ENCODE measurements at regions not wholly inside any gene's neighbourhood (a gene's known extent, or its start where the extent isn't known, plus 50 kb on each side); places are given as distances from the start of the nearest gene placed in this dataset.

DNA sequence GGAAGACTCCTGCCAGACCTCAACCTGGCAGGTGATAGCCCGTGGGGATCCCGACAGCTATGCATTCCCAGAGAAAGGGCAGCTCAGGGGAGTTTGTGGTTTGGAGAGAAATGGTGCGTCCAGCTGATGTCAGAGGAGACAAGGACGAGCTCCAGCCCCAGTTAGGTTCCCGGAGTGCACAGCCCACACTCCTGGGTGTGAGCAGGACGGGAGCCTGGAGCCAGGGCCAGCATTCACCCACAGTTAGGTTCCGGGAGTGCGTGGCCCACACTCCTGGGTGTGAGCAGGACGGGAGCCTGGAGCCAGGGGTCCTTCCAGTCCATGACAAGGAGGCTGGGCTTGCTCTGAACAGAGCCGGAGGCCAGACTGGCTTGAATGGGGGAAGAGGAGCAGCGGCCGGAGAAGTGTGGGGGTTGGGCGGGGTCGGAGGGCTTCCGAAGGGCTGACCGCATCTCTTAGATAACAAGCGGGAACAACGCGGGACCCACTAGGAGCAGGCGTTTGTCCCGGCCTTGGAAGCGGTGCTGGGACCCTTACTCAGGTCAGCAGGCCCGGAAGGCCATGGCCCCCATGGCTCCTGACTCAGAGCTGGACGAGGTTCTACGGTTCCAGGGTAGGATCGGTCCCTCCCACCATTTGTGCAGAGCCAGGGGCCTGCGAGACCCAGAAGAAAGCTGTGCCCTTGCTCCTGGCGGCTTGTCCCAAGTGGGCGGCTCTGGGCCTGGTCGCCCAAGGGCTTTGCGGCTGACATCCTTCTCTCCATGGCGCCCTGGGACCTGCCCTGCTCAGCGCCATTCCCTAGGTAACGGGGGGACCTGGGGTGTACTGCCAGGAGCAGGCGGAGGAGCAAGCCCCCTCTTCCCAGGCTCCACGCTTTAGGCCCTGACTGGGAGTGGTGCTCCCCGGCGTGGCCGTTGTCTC lies 185.6 kb downstream of the RTP5 start:
- Mint-ChIP-seq H3K27ac (no peak overlapping the region), H3K4me1 (no peaks in the 10 kb centered on the region)
- H3K36me3 ChIP-seq (ENCODE audit: control insufficient read depth, insufficient read depth, low read length) = no peaks in the 10 kb centered on the region

DNA sequence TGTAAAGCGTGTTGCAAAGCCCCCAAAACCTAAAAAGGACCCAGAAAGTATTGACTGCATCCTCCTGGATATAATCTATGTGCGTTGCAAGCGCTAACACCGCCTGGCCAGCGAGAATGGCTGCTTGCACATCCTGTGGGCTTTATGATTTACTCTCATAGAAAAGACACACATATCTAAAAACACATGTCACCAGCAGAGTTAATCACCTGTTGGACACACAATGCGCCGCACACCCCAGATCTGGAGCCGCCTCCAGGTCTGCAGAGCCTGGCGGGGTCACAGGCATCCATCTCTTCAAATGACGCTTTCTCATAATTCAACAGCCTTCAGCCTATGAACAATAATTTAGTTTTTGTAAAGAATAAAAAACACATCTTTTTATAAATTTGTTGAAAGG lies 186.5 kb downstream of the RTP5 start:
- Histone ChIP-seq H3K9me3 (ENCODE audit: control insufficient read depth in 2 of 2, low read length in 2 of 2) (no peaks in the 10 kb centered on the region), H3K27ac (ENCODE audit: insufficient read depth, low read length, poor library complexity, severe bottlenecking) (no peak overlapping the region), H3K36me3 (ENCODE audit: control insufficient read depth, insufficient read depth, low read length) (no peaks in the 10 kb centered on the region), H3K4me1 (ENCODE audit: control insufficient read depth, insufficient read depth, low read length, poor library complexity, severe bottlenecking) (no peaks in the 10 kb centered on the region), H3K27me3 (ENCODE audit: control insufficient read depth, insufficient read depth, low read length) (peaks cover 3% of the 10 kb centered on the region), H3K4me3 (ENCODE audit: low read depth, low read length) (no peak overlapping the region)
- no peaks in the 10 kb centered on the region for H3K36me3 Mint-ChIP-seq
- DNase-seq (no peak), ATAC-seq (ENCODE audit: low read depth in 2 of 2) (no peak)
- H3K4me1 Mint-ChIP-seq = no peaks in the 10 kb centered on the region
- no peak overlapping the region for H3K27ac Mint-ChIP-seq
- H3K9me3 Mint-ChIP-seq = peaks cover 0 to 3% (median 0%) of the 10 kb centered on the region in 7 donors
- peaks cover 53% of the 10 kb centered on the region for H3K27me3 Mint-ChIP-seq
- no peak overlapping the region for H3K4me3 Mint-ChIP-seq

More for the DNA sequence above, 185.6 kb downstream of the RTP5 start:
- Histone ChIP-seq H3K4me3 (ENCODE audit: low read depth, low read length) (no peak overlapping the region), H3K4me1 (ENCODE audit: control insufficient read depth, insufficient read depth, low read length, poor library complexity, severe bottlenecking) (no peaks in the 10 kb centered on the region), H3K9me3 (ENCODE audit: control insufficient read depth in 2 of 2, low read length in 2 of 2) (no peaks in the 10 kb centered on the region), H3K27ac (ENCODE audit: insufficient read depth, low read length, poor library complexity, severe bottlenecking) (no peak overlapping the region), H3K27me3 (ENCODE audit: control insufficient read depth, insufficient read depth, low read length) (no peaks in the 10 kb centered on the region)
- H3K9me3 Mint-ChIP-seq = no peaks in the 10 kb centered on the region
- no peaks in the 10 kb centered on the region for H3K36me3 Mint-ChIP-seq
- ATAC-seq (ENCODE audit: low read depth in 2 of 2) (no peak), DNase-seq (no peak)
- H3K27me3 Mint-ChIP-seq = peaks cover 62% of the 10 kb centered on the region
- H3K4me3 Mint-ChIP-seq = no peak overlapping the region

DNA sequence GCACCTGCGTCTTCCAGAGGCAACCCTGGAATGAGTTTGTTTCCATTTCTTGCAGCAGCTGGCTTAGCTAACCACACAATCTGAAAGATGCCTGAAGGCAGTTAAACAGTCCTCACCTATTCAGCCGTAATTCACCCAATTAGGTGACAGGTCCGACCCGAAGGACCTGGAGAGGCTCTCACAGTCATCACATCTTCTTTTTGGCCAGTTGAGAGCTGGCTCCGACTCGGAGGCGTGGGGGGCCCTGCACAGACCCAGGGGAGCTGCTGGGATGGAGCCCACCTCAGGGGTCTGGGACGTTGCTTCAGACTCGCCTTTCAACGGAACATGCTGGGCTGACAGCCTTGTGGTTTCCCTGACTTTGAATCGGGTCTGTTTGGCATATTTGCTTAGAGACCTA lies 187.3 kb downstream of the RTP5 start:
- no peak overlapping the region for H3K4me3 ChIP-seq (ENCODE audit: low read depth, low read length)
- Mint-ChIP-seq H3K9me3 (peaks cover 0 to 3% (median 0%) of the 10 kb centered on the region in 7 donors), H3K36me3 (no peaks in the 10 kb centered on the region), H3K27ac (no peak overlapping the region), H3K4me3 (no peak overlapping the region), H3K4me1 (no peaks in the 10 kb centered on the region), H3K27me3 (peaks cover 48% of the 10 kb centered on the region)
- H3K27me3 ChIP-seq (ENCODE audit: control insufficient read depth, insufficient read depth, low read length) = peaks cover 3% of the 10 kb centered on the region
- H3K27ac ChIP-seq (ENCODE audit: insufficient read depth, low read length, poor library complexity, severe bottlenecking) = no peak overlapping the region
- ATAC-seq (ENCODE audit: low read depth in 2 of 2) (no peak), DNase-seq (no peak)
- H3K4me1 ChIP-seq (ENCODE audit: control insufficient read depth, insufficient read depth, low read length, poor library complexity, severe bottlenecking) = no peaks in the 10 kb centered on the region
- H3K9me3 ChIP-seq (ENCODE audit: control insufficient read depth in 2 of 2, low read length in 2 of 2) = no peaks in the 10 kb centered on the region
- no peaks in the 10 kb centered on the region for H3K36me3 ChIP-seq (ENCODE audit: control insufficient read depth, insufficient read depth, low read length)

DNA sequence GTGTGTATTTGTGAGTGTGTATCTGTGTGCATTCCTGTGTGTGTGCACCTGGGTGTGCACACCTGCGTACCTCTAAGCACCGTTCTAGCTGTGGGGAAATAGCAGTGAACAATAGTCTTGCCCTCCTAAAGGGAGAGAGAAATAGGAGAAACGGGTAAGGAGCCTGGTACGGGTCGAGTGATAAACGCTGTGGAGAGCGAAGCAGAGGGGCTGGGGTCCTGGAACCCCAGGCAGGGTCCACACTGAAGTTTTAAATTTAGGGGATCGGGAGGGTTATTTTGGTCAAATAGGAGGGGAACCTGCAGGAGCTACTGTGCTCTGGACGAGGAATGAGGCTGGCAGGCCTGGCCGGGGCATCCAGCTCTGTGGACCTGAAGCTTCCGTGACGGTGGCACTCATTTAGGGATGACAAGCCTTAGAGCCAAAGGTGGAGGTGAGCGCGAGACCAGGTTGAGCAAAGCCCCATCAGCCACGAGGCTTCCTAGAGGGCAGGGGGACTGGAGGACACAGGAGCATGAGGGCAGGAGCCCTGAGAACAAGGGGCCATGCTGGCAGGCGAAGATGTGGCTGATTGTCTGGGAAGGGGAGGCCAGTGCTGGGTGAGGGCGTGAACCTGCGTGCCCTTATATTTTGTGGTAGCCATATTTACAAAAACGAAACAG lies 188.0 kb downstream of the RTP5 start:
- Mint-ChIP-seq H3K4me3 (no peak overlapping the region), H3K4me1 (no peaks in the 10 kb centered on the region), H3K36me3 (no peaks in the 10 kb centered on the region), H3K27ac (no peak overlapping the region), H3K27me3 (peaks cover 45% of the 10 kb centered on the region), H3K9me3 (peaks cover 0 to 3% (median 0%) of the 10 kb centered on the region in 7 donors)
- H3K27ac ChIP-seq (ENCODE audit: insufficient read depth, low read length, poor library complexity, severe bottlenecking) = no peak overlapping the region
- H3K4me1 ChIP-seq (ENCODE audit: control insufficient read depth, insufficient read depth, low read length, poor library complexity, severe bottlenecking) = no peaks in the 10 kb centered on the region
- peaks cover 3% of the 10 kb centered on the region for H3K27me3 ChIP-seq (ENCODE audit: control insufficient read depth, insufficient read depth, low read length)
- no peak for DNase-seq
- no peaks in the 10 kb centered on the region for H3K36me3 ChIP-seq (ENCODE audit: control insufficient read depth, insufficient read depth, low read length)
- ATAC-seq (ENCODE audit: low read depth in 2 of 2) = no peak
- no peak overlapping the region for H3K4me3 ChIP-seq (ENCODE audit: low read depth, low read length)
- H3K9me3 ChIP-seq (ENCODE audit: control insufficient read depth in 2 of 2, low read length in 2 of 2) = no peaks in the 10 kb centered on the region

DNA sequence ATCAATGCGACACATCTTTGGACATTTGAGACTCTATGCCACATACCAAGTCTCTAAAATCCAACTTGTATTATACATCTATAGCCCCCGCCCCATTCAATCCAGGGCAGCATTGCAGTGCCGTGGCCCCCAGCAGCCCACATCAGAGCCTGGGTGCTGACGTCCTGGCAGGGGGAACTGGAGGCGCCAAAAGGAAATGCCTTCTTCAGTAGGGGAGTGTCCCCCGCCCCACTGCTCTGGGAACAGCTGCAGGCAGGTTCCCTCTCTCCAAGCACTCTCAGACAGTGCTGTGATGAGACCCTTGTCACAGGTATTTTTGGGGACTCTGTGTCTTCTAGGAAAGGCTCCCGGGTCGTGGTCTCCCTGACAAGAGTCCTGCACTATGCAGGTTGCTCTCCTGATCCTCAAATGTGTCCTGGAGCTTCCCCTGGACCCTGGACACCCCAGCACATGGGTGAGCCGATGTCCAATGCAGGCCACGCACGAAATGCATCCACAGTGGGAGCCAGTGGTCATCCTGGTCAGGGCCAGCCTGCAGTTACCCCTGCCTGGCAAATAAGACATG lies 188.7 kb downstream of the RTP5 start:
- no peaks in the 10 kb centered on the region for H3K9me3 ChIP-seq (ENCODE audit: control insufficient read depth in 2 of 2, low read length in 2 of 2)
- no peak for ATAC-seq (ENCODE audit: low read depth in 2 of 2)

DNA sequence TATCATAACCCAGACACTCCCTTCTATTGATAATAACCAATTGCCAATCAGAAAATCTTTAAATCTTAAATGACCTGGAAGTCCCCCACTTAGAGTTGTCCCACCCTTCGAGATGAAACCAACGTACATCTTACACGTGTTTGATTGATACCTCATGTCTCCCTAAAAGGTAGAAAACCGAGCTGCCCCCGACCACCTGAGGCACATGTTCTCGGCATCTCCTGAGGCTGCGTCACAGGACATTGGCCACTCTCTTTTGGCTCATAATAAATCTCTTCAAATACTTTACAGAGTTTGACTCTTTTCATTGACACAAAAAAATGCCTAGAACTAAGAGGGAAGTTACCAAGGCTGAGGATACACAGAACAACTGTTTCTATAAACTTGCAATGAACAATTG lies 190.0 kb downstream of the RTP5 start:
- H3K27me3 ChIP-seq (ENCODE audit: control insufficient read depth, insufficient read depth, low read length) = peaks cover 3% of the 10 kb centered on the region
- DNase-seq (no peak), ATAC-seq (ENCODE audit: low read depth in 2 of 2) (no peak)
- Mint-ChIP-seq H3K27ac (no peak overlapping the region), H3K4me1 (no peaks in the 10 kb centered on the region), H3K36me3 (no peaks in the 10 kb centered on the region), H3K4me3 (no peak overlapping the region), H3K9me3 (peaks cover 0 to 3% (median 0%) of the 10 kb centered on the region in 7 donors), H3K27me3 (peaks cover 33% of the 10 kb centered on the region)
- H3K27ac ChIP-seq (ENCODE audit: insufficient read depth, low read length, poor library complexity, severe bottlenecking) = no peak overlapping the region
- H3K4me3 ChIP-seq (ENCODE audit: low read depth, low read length) = no peak overlapping the region
- no peaks in the 10 kb centered on the region for H3K36me3 ChIP-seq (ENCODE audit: control insufficient read depth, insufficient read depth, low read length)
- H3K4me1 ChIP-seq (ENCODE audit: control insufficient read depth, insufficient read depth, low read length, poor library complexity, severe bottlenecking) = no peaks in the 10 kb centered on the region
- H3K9me3 ChIP-seq (ENCODE audit: control insufficient read depth in 2 of 2, low read length in 2 of 2) = no peaks in the 10 kb centered on the region

More for the DNA sequence above, 188.7 kb downstream of the RTP5 start:
- Histone ChIP-seq H3K27ac (ENCODE audit: insufficient read depth, low read length, poor library complexity, severe bottlenecking) (no peak overlapping the region), H3K4me1 (ENCODE audit: control insufficient read depth, insufficient read depth, low read length, poor library complexity, severe bottlenecking) (no peaks in the 10 kb centered on the region), H3K27me3 (ENCODE audit: control insufficient read depth, insufficient read depth, low read length) (peaks cover 3% of the 10 kb centered on the region), H3K36me3 (ENCODE audit: control insufficient read depth, insufficient read depth, low read length) (no peaks in the 10 kb centered on the region), H3K4me3 (ENCODE audit: low read depth, low read length) (no peak overlapping the region)
- Mint-ChIP-seq H3K36me3 (no peaks in the 10 kb centered on the region), H3K27ac (no peak overlapping the region), H3K27me3 (peaks cover 39% of the 10 kb centered on the region), H3K9me3 (peaks cover 0 to 3% (median 0%) of the 10 kb centered on the region in 7 donors), H3K4me3 (no peak overlapping the region), H3K4me1 (no peaks in the 10 kb centered on the region)
- DNase-seq = no peak

DNA sequence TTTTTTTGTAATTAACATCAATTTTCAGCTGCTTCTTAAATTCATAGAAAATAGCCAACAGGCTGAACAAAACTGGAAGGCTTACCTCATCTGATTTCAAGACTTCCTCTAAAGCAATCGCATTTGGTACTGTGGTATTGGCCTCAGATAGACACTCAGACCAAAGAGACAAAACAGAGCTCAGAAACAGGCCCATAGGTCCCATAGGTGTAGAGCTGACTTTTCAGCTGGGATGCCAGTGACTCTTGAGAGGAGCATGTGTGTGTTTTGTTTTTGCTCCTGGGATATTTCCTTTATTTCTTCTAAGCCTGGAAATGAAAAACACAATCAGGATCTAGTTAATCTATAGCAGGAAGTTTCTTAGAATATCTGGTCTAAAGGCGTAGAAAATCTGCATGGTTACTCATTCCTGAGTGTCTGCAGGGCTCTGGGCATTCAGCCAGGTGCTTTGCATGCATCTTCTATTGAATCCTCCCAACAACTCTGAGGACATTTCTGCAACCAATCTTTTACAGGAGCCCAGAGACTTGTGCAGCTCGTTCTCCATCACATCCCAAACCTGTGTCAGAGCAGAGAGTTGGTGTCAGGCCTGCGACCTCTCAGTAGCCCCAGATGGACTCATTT lies 190.8 kb downstream of the RTP5 start:
- Histone ChIP-seq H3K9me3 (ENCODE audit: control insufficient read depth in 2 of 2, low read length in 2 of 2) (no peaks in the 10 kb centered on the region), H3K27me3 (ENCODE audit: control insufficient read depth, insufficient read depth, low read length) (peaks cover 3% of the 10 kb centered on the region), H3K27ac (ENCODE audit: insufficient read depth, low read length, poor library complexity, severe bottlenecking) (no peak overlapping the region), H3K4me1 (ENCODE audit: control insufficient read depth, insufficient read depth, low read length, poor library complexity, severe bottlenecking) (no peaks in the 10 kb centered on the region), H3K4me3 (ENCODE audit: low read depth, low read length) (no peak overlapping the region), H3K36me3 (ENCODE audit: control insufficient read depth, insufficient read depth, low read length) (no peaks in the 10 kb centered on the region)
- Mint-ChIP-seq H3K27ac (no peak overlapping the region), H3K4me3 (no peak overlapping the region), H3K27me3 (peaks cover 33% of the 10 kb centered on the region), H3K36me3 (no peaks in the 10 kb centered on the region), H3K4me1 (no peaks in the 10 kb centered on the region), H3K9me3 (peaks cover 0 to 3% (median 0%) of the 10 kb centered on the region in 7 donors)
- ATAC-seq (ENCODE audit: low read depth in 2 of 2) (no peak), DNase-seq (no peak)
